ENCODE measurements at regions not wholly inside any gene's neighbourhood (a gene's known extent, or its start where the extent isn't known, plus 50 kb on each side); places are given as distances from the start of the nearest gene placed in this dataset.
"Not testable (repeated sequence)": the region's sequence is repeated elsewhere in the genome, so short reads cannot be mapped to it uniquely, and the experiment has no call there.

- no peak overlapping the region for H3K4me3 ChIP-seq (ENCODE audit: low read depth, low read length)
Observed at GRCh38 chr5:118611332-118611945, 376.9 kb downstream of the DTWD2 start.

- H3K4me3 ChIP-seq (ENCODE audit: low read depth, low read length) = no peak overlapping the region
Observed at GRCh38 chr5:118606940-118607339, 381.4 kb downstream of the DTWD2 start.

- H3K4me3 ChIP-seq (ENCODE audit: low read depth, low read length) = no peak overlapping the region
Observed at GRCh38 chr5:118605761-118606160, 382.6 kb downstream of the DTWD2 start.

GRCh38 chr5:118604106-118604505 lies 384.2 kb downstream of the DTWD2 start:
- H3K4me3 ChIP-seq (ENCODE audit: low read depth, low read length) = no peak overlapping the region

GRCh38 chr5:118603278-118603677 lies 385.1 kb downstream of the DTWD2 start:
- no peak overlapping the region for H3K4me3 ChIP-seq (ENCODE audit: low read depth, low read length)

DNA sequence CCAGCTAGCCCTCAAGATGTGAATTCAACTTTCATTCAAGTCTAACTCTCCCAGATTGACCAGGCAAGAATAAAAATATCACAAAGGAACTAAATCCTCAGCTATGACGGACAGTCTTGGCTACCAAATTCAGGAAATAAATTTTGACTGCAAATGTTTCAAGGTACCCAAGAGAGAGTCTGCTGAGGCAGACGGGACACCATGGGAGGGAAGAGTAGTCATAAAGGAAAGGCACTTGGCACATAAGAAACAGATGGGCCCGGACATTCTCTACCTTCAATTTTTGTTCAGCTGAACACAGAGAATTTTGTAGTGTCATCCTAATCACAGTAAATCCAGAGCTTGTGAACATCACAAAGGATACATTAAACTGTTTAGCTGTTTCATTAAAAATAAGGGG lies 390.0 kb downstream of the DTWD2 start:
- no peak overlapping the region for H3K4me3 ChIP-seq (ENCODE audit: low read depth, low read length)

GRCh38 chr5:118597543-118597942 lies 390.8 kb downstream of the DTWD2 start:
- no peak overlapping the region for H3K4me3 ChIP-seq (ENCODE audit: low read depth, low read length)

DNA sequence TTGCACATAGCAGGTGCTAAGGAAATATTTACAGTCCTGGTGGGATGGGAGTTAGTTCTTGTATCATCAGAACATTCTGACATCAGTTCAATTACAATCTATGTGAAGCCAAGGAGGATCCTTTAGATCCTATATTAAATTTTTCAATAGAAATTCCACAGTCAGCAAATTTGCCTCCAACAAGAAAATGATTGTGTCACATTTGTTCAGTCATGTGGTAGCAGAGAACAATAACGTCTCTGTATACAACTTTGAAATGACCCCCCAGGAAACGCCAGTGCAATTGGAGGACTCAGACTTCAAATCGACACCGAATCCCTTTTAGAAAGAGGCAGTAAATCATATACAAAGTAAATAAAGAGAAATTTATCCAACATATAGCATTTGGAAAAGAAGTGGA lies 392.1 kb downstream of the DTWD2 start:
- no peak overlapping the region for H3K4me3 ChIP-seq (ENCODE audit: low read depth, low read length)

DNA sequence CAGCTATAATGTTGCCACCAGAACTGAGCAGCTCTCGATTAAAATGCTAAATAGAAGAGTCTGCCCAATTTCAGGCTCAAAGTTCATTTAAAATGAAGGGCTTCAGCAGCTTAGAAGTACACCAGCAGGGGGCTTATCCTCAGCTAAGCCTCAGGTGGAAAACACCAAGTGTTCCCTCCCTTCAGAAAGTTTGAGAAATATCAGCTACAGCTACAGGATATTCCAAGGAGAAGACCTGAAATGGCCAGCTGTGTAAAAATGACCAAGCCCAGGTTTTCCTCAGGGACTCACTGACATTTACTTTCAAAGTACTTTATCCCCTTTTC lies 395.4 kb downstream of the DTWD2 start:
- H3K4me3 ChIP-seq (ENCODE audit: low read depth, low read length) = no peak overlapping the region

DNA sequence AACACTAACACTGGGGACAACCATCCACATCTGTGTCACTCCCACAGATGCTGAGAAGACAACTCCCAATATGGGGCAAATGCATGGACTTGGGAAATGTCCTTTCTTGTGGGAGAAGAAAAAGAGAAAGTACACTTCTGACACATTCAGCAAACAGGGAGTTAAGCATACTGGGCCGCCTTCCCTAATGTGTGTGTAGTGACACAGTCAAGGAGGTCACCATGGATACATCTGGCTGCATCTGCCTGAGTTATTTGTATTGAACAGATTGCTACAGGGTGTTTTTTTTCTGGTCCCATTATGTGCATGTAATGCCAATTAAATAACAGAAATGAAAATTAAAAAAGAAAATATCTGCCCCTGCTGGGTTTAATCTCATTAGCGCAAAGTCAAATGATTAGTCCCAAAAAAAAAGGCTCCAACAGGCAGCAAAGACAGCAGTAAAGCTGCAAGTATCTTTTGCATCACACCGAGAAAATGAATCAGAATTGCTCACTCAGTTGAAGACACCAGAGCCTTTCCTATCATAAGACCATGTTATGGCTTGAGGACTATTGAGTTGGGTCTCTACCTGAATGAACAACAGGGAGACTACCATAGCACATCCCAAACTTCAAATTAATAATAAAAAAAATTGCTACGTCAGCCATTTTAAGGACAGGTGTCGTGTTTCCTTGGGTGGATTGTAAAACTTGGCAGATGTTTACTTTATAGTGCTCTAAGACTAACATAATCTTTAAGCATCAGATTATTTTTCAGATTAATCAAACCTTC lies 395.9 kb downstream of the DTWD2 start:
- H3K4me3 ChIP-seq (ENCODE audit: low read depth, low read length) = no peak overlapping the region

- H3K4me3 ChIP-seq (ENCODE audit: low read depth, low read length) = no peak overlapping the region
Observed at GRCh38 chr5:118590806-118591205, 397.5 kb downstream of the DTWD2 start.

GRCh38 chr5:118580949-118581348 lies 407.4 kb downstream of the DTWD2 start:
- no peak overlapping the region for H3K4me3 ChIP-seq (ENCODE audit: low read depth, low read length)

DNA sequence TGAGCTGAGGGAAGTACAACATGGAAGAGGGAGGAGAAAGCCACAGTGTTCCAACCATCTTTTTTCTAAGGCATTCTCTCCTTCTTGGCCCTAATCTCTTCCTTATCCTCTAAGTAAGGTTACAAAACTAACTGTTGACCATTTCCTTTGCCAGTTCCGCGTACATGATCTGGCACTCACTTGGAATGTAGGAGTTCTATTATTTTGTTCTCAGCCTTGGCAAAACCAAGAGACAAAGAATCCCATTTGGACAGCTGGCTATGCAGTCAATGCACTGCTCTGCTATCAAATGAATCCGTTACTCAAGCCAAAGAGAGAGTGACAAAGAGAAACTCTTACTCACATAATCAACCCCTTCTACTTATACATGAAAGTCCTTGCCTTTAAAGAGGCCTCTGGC lies 410.3 kb downstream of the DTWD2 start:
- no peak overlapping the region for H3K4me3 ChIP-seq (ENCODE audit: low read depth, low read length)

DNA sequence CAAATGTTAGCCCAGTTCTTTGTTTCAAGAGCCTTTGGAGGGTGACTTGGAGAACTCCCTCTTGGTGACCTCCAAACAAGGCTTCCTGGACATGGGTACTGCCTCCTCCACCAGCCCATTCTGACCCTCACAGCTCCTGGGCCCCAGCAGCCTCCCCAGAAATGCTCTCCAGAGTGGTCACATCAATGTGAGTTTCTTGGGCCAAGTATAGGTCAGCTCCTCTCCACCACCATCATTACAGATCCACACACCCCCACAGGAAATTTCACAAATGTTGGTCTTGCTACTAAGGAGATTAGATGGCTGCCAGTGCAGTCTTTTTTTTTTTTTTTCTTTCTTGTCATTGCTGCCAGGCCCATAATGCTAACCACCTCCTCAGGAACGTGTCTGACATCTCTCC lies 410.7 kb downstream of the DTWD2 start:
- no peak overlapping the region for H3K4me3 ChIP-seq (ENCODE audit: low read depth, low read length)

DNA sequence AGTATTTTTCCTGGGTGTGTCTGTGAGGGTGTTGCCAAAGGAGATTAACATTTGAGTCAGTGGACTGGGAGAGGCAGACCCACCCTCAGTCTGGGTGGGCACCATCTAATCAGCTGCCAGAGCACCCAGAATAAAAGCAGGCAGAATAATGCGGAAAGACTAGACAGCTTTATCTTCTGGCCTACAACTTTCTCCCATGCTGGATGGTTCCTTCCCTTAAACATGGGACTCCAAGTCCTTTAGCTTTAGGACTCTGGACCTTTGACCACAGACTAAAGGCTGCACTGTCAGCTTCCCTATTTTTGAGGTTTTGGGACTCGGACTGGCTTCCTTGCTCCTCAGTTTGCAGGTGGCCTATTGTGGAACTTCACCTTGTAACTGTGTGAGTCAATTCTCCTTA lies 418.1 kb downstream of the DTWD2 start:
- not testable (repeated sequence) for H3K4me3 ChIP-seq (ENCODE audit: low read depth, low read length)

DNA sequence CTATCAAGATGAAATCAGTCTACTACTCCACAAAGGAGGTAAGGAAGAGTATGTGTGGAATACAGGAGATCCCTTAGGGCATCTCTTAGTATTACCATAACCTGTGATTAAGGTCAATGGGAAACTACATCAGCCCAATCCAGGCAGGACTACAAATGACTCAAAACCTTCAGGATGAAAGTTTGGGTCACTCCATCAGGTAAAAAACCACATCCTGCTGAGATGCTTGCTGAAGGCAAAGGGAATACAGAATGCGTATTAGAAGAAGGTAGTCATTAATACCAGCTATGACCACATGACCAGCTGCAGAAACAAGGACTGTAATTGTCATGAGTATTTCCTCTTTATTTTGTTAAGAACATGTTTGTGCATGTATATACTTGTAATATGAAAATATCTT lies 418.8 kb downstream of the DTWD2 start:
- H3K4me3 ChIP-seq (ENCODE audit: low read depth, low read length) = not testable (repeated sequence)

DNA sequence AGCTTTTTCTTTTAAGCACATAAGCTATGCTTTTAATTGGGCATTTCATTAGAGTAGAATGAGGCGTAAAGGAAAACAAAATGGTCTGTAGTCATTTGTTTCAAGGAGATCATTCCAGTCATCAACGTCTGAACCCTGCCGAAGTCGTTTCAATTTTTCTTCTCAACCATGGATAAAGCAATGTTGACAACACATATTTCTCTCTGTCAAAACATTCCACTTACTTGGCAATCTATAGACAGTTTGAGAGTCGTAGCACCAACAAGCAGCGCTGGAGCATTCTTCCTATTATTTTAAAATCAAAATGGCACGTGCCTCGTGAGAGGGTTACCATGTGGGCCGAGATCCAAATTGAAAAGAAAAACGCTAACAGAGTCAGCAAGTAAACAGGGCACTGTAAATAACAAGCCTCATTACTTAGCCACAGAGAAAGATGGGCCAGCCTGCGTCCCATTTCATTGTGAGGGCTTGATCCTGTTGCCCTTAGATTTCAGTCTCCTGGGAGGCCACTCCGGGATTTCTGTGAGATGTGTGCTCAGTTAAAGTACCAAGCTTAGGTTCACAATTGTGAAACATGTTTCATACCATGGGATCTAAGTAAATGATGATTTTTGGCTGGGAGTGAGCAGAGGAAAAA lies 422.9 kb downstream of the DTWD2 start:
- H3K4me3 ChIP-seq (ENCODE audit: low read depth, low read length) = no peak overlapping the region

GRCh38 chr5:118561971-118562370 lies 426.4 kb downstream of the DTWD2 start:
- H3K4me3 ChIP-seq (ENCODE audit: low read depth, low read length) = no peak overlapping the region

DNA sequence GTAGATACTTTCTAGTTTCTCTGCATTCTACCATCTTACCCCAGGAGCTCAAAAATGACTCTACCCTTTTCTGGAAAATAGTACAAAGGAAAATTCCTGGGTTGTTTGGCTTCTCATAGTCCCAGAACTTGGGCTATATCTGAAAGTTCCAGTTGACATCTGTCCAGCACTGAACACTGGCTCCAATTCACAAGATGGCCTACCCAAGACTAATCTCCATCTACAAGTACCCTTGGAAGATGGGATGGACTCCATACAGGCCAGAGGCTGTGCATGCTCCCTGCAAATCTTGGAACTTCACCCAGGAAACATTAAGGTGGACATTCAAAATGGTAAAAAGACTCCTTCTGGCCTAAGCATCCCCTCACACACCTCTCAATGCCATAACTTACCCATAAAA lies 427.1 kb downstream of the DTWD2 start:
- no peak overlapping the region for H3K4me3 ChIP-seq (ENCODE audit: low read depth, low read length)

- H3K4me3 ChIP-seq (ENCODE audit: low read depth, low read length) = no peak overlapping the region
Observed at GRCh38 chr5:118558871-118559270, 429.5 kb downstream of the DTWD2 start.

DNA sequence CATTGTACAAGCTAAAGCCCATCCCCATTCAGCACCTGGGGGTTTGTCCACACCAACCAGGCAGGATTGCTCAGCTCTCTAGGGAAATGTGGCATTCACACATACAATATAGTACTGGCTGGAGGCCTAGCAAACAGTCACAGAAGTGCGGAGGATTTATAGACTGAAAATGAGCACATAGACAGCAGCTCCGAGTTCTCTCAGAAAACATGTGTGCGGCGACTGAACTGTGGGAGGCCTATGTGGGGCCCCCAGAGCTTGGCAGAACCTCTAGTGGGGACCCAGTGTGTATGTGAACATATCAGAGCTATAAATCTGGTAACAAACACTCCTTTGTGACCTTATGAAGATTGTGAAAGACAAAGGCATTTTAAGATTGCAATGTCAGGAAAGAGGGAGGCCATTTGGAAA lies 431.1 kb downstream of the DTWD2 start:
- no peak overlapping the region for H3K4me3 ChIP-seq (ENCODE audit: low read depth, low read length)

- H3K4me3 ChIP-seq (ENCODE audit: low read depth, low read length) = no peak overlapping the region
Observed at GRCh38 chr5:118556792-118557191, 431.6 kb downstream of the DTWD2 start.
